LNCAP (cell line): ENCODE measurements at regions not wholly inside any gene's neighbourhood (a gene's known extent, or its start where the extent isn't known, plus 50 kb on each side); places are given as distances from the start of the nearest gene placed in this dataset.

ENCODE experiments used
- TF ChIP-seq, protein P1 (sequence below): fragments of 450-650 bp; IDR thresholded peaks from 2 replicates; pipeline ENCODE4 v1.5.1; 2017; ENCODE audit warnings: mild to moderate bottlenecking

DNA sequence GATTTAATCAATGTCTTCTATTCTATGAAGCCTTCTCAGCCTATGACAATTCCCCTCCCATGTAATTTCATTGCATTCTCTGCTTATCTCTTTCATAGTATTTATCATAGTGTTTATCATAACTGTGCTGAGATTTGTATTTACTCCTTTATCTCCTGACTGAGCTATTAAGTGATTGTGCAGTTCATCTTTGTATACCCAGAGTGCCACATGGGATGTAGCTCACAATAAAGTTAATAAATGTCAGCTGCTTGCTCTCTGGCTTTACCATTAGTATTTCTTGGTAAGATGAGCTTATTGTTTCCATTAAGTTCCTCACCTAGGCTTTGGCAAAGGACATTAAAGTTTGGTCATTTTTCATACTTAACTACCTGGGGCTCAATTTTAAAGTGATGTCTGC, 275.1 kb upstream of the MPDZ start:
- TF ChIP-seq, protein P1, sequence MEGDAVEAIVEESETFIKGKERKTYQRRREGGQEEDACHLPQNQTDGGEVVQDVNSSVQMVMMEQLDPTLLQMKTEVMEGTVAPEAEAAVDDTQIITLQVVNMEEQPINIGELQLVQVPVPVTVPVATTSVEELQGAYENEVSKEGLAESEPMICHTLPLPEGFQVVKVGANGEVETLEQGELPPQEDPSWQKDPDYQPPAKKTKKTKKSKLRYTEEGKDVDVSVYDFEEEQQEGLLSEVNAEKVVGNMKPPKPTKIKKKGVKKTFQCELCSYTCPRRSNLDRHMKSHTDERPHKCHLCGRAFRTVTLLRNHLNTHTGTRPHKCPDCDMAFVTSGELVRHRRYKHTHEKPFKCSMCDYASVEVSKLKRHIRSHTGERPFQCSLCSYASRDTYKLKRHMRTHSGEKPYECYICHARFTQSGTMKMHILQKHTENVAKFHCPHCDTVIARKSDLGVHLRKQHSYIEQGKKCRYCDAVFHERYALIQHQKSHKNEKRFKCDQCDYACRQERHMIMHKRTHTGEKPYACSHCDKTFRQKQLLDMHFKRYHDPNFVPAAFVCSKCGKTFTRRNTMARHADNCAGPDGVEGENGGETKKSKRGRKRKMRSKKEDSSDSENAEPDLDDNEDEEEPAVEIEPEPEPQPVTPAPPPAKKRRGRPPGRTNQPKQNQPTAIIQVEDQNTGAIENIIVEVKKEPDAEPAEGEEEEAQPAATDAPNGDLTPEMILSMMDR: no peak

DNA sequence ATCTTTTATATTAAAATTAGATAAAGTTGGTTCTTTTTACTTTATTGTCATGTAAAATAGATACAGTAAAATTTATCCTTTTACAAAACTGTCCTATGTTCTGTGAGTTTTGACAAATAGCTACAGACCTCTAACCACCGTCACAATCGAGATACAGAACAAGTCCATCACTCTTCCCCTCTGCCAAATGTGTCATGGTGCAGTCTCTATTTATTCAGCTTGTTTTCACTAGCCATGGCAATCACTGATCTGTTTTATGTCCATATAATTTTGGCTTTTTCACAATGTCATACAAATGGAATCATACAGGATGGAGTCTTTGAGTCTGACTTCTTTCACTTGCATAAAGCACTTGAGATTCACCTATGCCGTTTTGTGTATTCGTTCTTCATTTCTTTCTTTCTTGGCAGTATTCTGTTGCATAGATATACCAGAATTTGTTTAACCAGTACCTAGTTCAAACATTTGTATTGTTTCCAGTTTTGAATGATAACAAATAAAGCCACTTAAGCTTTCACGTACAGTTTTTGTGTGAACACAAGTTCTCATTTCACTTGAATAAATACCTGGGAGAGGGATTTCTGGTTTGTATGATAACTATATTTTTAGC, 273.2 kb upstream of the MPDZ start:
- TF ChIP-seq, protein P1: no peak

DNA sequence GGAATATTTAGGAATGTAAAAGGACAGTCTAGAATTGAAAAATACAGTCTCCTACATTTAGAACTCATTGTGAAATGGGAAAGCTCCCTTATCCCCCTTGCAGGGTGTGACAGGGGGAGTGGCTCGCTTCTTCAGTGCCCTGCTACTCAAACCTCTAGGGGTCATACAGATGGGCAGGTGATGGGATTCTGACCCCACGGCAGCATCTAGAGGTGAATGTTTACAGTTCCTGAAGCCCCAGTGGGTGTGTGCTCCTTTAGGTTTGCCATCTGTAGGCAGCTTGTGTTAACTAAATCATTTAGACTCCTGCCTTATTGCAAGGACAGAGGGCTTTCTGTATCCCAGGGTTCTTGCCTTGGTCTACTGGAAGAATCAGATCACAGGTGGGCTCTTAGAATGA, 271.0 kb upstream of the MPDZ start:
- TF ChIP-seq, protein P1: no peak

DNA sequence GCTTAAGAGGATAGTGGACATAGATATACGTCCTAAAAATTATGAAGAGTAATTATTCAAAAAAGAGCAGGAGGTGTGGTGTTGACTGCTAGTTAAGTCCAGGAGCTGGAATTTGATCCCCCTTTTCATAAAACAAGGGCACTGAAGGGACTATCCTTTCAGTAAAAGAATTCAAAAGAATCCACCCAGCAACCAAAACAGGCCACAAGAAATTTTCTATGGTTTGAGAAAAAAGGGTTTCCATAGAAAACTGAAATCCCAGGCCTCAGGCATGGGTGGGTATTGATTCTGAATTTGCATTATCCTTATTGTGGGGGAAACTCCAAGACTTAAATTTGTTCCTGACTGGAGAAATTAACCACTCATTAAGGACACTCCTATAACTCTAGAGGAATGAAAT, 269.0 kb upstream of the MPDZ start:
- TF ChIP-seq, protein P1: no peak

DNA sequence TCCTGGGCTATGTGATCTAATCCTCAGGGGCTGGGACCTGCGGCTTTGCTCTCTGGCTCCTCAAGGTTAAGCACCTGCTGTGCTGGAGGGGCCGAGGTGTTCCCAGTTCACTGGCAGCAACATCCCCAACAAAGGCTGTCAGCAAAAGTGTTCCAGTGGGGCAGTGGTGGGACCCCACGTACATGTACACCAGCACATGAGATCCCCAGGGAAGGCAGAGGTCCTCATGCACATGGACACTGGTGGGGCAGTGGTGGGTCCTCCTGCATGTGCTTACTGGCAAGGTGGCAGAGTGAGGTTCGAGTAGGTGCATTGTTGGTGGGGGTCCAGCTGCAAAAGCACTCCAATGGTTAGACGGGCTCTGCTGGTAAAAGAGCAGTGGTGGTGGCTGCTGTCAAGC, 255.6 kb upstream of the MPDZ start:
- TF ChIP-seq, protein P1: no peak

DNA sequence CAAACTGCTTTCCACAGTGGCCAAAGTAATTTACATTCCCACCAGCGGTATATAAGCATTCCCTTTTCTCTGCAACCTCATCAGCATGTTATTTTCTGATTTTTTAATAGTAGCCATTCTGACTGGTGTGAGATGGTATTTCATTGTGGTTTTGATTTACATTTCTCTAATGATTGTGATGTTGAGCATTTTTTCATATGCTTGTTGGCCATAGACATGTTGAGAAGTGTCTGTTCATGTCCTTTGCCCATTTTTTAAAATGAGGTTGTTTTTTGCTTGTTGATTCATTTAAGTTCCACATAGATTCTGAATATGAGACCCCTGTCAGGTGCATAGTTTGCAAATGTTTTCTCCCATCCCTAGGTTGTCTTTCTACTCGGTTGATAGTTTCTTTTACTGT, 254.5 kb upstream of the MPDZ start:
- TF ChIP-seq, protein P1: no peak

DNA sequence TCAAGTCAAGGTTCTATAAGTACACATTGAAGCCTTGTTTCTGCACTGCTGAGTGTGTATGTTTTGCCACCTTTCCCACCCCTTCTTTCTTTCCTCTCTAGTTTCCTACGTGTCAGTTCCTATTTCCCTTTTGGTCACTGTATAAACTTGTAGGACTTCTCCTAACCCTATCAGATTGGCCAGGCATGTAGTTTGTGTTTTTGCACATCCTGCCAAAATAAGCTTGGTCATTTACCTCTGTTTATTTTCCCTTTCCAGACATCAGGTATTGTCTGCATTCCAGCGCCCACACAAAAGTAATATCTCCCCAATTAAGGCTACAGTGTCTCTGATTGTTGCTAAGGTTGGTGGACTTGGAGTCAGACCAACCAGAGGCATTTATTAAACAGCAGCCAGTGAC, 252.9 kb upstream of the MPDZ start:
- TF ChIP-seq, protein P1: no peak
